Endothelial cell (in vitro differentiated cells): ENCODE measurements at regions not wholly inside any gene's neighbourhood (a gene's known extent, or its start where the extent isn't known, plus 50 kb on each side); places are given as distances from the start of the nearest gene placed in this dataset.
"Not testable (repeated sequence)": the region's sequence is repeated elsewhere in the genome, so short reads cannot be mapped to it uniquely, and the experiment has no call there.

Source experiments
- DNase-seq: peaks from one replicate; pipeline ENCODE4 v3.0.0; 2021; ENCODE audit warnings: low spot score
- H3K27ac Mint-ChIP-seq: one replicate; pipeline ENCODE4 v1.8.0; 2021; ENCODE audit warnings: mixed read lengths, inconsistent platforms; ENCODE audit not compliant: unreplicated experiment
- H3K27me3 Mint-ChIP-seq: one replicate; pipeline ENCODE4 v1.8.0; 2021; ENCODE audit warnings: mild to moderate bottlenecking, moderate library complexity, mixed read lengths, inconsistent platforms; ENCODE audit not compliant: unreplicated experiment
- H3K36me3 Mint-ChIP-seq: one replicate; pipeline ENCODE4 v1.8.0; 2021; ENCODE audit warnings: mild to moderate bottlenecking, low read depth, mixed read lengths, inconsistent platforms; ENCODE audit not compliant: unreplicated experiment
- H3K4me1 Mint-ChIP-seq: one replicate; pipeline ENCODE4 v1.8.0; 2021; ENCODE audit warnings: mild to moderate bottlenecking, mixed read lengths, inconsistent platforms; ENCODE audit not compliant: unreplicated experiment
- H3K4me3 Mint-ChIP-seq: one replicate; pipeline ENCODE4 v1.8.0; 2021; ENCODE audit warnings: mild to moderate bottlenecking, mixed read lengths, inconsistent platforms; ENCODE audit not compliant: unreplicated experiment
- H3K9me3 Mint-ChIP-seq: one replicate; pipeline ENCODE4 v1.8.0; 2021; ENCODE audit warnings: mixed read lengths, inconsistent platforms; ENCODE audit not compliant: unreplicated experiment
- TF ChIP-seq, protein P1 (sequence below): fragments of 200-600 bp; sonication (generic); IDR thresholded peaks from one replicate; pipeline ENCODE4 v1.5.0; 2021; ENCODE audit warnings: antibody characterized with exemption; ENCODE audit not compliant: unreplicated experiment

DNA sequence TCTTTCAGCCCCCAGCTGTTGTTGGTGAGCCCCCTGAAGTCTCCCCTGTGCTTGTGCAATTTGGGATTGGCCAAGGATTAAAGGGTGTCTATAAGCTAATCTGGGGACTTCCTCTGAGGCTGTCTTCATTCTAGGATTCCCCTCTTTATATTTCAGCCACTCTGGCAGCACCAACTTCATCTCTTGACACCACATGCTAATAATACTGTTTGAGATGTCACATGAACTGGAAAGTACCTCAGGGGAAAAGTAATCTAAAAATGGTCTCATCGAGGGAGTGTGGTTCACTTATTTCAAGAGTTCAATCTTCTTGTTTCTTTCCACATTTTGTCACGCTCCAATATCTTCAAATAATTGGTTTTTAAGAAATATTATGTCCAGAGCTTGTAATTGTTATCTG, 279.2 kb upstream of the TMC3 start:
- peaks cover 8% of the 10 kb centered on the region for H3K4me1 Mint-ChIP-seq
- no peak overlapping the region for H3K4me3 Mint-ChIP-seq
- peaks cover 2% of the 10 kb centered on the region for H3K27me3 Mint-ChIP-seq
- no peaks in the 10 kb centered on the region for H3K9me3 Mint-ChIP-seq
- TF ChIP-seq, protein P1, sequence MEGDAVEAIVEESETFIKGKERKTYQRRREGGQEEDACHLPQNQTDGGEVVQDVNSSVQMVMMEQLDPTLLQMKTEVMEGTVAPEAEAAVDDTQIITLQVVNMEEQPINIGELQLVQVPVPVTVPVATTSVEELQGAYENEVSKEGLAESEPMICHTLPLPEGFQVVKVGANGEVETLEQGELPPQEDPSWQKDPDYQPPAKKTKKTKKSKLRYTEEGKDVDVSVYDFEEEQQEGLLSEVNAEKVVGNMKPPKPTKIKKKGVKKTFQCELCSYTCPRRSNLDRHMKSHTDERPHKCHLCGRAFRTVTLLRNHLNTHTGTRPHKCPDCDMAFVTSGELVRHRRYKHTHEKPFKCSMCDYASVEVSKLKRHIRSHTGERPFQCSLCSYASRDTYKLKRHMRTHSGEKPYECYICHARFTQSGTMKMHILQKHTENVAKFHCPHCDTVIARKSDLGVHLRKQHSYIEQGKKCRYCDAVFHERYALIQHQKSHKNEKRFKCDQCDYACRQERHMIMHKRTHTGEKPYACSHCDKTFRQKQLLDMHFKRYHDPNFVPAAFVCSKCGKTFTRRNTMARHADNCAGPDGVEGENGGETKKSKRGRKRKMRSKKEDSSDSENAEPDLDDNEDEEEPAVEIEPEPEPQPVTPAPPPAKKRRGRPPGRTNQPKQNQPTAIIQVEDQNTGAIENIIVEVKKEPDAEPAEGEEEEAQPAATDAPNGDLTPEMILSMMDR = no peak
- H3K27ac Mint-ChIP-seq = no peak overlapping the region
- no peak for DNase-seq
- H3K36me3 Mint-ChIP-seq = peaks cover 5% of the 10 kb centered on the region

DNA sequence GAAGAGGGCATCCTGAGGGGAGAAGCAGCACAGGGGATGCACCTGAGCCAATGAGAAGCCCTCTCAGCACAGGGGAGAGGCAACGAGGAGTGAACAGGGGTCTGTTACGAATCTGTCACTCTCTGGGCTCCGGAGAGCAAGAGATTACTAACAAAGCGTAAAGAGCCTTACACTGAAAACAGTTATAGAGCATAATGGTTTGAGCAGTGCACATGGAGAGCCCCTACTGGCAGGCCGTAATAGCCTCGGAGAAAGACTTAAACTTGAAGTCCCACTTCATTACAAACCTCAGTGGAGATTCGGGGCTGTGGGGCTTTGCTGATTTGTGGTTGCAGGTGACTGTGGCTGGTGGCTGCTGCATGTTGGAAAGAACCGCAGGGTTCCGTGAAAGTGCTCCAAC, 271.5 kb upstream of the TMC3 start:
- peaks cover 6% of the 10 kb centered on the region for H3K4me1 Mint-ChIP-seq
- no peak overlapping the region for H3K27ac Mint-ChIP-seq
- peaks cover 2% of the 10 kb centered on the region for H3K27me3 Mint-ChIP-seq
- H3K9me3 Mint-ChIP-seq = no peaks in the 10 kb centered on the region
- TF ChIP-seq, protein P1 = no peak
- H3K36me3 Mint-ChIP-seq = no peaks in the 10 kb centered on the region
- H3K4me3 Mint-ChIP-seq = no peak overlapping the region
- no peak for DNase-seq

DNA sequence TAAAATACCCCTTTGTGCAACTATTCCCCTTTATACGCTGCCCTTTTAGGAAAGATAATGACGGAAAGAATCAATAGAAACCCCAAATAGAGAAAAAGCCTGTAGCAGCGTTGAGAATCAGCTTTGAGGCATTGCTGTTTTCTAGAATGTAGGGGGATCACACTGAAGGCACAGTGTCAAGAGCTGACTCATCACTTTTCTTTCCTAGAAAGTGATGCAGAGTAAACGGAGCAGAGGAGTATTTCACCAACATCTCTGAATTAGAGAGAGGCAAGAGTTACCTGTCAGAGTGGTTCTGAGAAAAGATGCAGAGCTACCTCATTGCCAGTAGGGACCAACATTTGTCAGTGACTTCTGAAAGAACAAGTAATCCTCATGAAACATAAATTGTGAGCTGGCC, 269.8 kb upstream of the TMC3 start:
- Mint-ChIP-seq H3K4me1 (no peaks in the 10 kb centered on the region), H3K27me3 (peaks cover 2% of the 10 kb centered on the region), H3K9me3 (no peaks in the 10 kb centered on the region), H3K36me3 (no peaks in the 10 kb centered on the region), H3K4me3 (no peak overlapping the region), H3K27ac (no peak overlapping the region)
- DNase-seq = no peak
- TF ChIP-seq, protein P1 = no peak

DNA sequence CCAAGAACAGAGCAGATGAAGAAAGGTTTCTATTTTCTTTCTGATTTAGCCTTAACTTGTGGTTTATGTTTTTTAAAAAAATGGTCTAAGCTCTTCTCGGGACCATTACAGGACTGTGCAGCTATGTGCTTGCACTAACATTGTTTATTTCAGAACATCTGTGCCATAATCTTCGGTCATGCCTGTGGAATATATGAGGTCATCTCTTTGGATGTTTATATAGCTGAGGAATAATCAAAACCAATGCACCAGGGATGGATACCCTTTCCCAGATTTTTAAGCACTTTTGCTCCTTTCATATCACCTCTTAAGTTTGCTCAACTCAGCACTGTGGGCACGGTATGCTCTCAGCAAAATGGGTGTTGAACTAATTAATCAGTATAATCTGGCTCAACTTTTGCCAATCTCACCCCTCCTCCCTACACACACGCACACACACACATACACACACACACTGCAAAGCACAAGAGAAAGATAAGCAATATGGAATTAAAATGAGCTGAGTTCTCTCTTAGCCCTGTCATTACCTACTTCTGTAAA, 268.5 kb upstream of the TMC3 start:
- no peaks in the 10 kb centered on the region for H3K4me1 Mint-ChIP-seq
- DNase-seq = no peak

DNA sequence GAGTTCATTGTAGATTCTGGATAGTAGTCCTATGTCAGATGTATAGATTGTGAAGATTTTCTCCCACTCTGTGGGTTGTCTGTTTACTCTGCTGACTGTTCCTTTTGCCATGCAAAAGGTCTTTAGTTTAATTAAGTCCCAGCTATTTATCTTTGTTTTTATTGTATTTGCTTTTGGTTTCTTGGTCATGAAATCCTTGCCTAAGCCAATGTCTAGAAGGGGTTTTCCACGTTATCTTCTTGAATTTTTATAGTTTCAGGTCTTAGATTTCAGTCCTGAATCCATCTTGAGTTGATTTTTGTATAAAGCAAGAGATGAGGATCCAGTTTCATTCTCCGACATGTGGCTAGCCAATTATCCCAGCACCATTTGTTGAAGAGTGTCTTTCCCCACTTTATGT, 262.1 kb upstream of the TMC3 start:
- H3K27me3 Mint-ChIP-seq, H3K36me3 Mint-ChIP-seq, H3K4me1 Mint-ChIP-seq, H3K4me3 Mint-ChIP-seq, DNase-seq, H3K27ac Mint-ChIP-seq, H3K9me3 Mint-ChIP-seq: not testable (repeated sequence)

More for the DNA sequence above, 268.5 kb upstream of the TMC3 start:
- Mint-ChIP-seq H3K27ac (no peak overlapping the region), H3K4me3 (no peak overlapping the region), H3K9me3 (no peaks in the 10 kb centered on the region), H3K27me3 (peaks cover 2% of the 10 kb centered on the region), H3K36me3 (no peaks in the 10 kb centered on the region)
- TF ChIP-seq, protein P1 = no peak

DNA sequence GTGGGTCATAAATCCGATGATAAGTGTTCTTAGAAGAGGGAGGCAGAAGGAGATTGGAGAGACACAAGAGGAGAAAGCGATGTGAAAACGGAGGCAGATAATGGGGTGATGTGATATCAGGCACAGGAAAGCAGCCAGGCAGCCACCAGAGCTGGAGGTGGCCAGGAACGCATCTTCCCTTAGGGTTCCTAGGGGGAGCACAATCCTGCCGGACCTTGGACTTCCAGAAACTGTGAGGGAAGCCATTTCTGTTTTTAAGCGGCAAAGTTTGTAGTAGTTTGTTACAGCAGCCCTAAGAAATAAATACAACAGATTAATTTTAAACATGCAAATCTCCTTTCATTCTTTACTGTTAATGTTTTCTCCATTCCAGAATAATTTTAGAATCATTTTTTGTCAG, 259.9 kb upstream of the TMC3 start:
- TF ChIP-seq, protein P1 = no peak
- Mint-ChIP-seq H3K4me1 (no peaks in the 10 kb centered on the region), H3K36me3 (no peaks in the 10 kb centered on the region), H3K9me3 (no peaks in the 10 kb centered on the region), H3K27me3 (no peaks in the 10 kb centered on the region), H3K4me3 (no peak overlapping the region), H3K27ac (no peak overlapping the region)
- DNase-seq = no peak
